Skin epidermis (tissue), 12 donors: ENCODE measurements at regions not wholly inside any gene's neighbourhood (a gene's known extent, or its start where the extent isn't known, plus 50 kb on each side); places are given as distances from the start of the nearest gene placed in this dataset.
A peak's percentile ranks its signal among the peaks of the same experiment; 100 is the strongest.

Experiments
- H3K27ac ChIP-seq, 21 experiments: fragments of 200-600 bp; sonication (generic) in 11 of 21; one replicate each; pipeline ENCODE4 v1.5.0; 2020; ENCODE audit warnings: mild to moderate bottlenecking in 3 of 21, inconsistent platforms in 2 of 21, moderate library complexity in 2 of 21
- H3K4me3 ChIP-seq, 7 experiments: fragments of 200-600 bp; sonication (generic) in 2 of 7; one replicate each; pipeline ENCODE4 v1.5.0; 2020; ENCODE audit warnings: inconsistent platforms in 2 of 7, mild to moderate bottlenecking in 2 of 7, moderate library complexity in 1 of 7

- peak overlapping the region in 7 of 21 experiments; percentile 2 to 63 (median 43) for H3K27ac ChIP-seq
- no peak overlapping the region for H3K4me3 ChIP-seq
These were observed 76.0 kb upstream of the STK17B start for GRCh38 chr2:196247114-196247975.

DNA sequence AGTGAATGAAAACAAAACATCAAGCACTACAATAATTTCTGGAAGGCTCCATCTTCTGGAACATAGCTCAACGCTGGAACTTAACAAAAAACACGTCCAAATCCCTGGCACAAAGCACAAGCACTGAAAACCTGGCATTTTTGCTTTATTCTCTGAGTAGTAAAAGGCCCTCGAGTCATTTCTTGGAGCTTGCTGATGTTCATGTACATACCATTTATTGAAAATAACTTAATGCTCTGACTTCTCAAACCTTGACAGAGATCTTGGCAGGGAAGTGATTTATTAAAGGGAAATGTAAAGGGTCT lies 76.5 kb upstream of the STK17B start:
- H3K4me3 ChIP-seq = no peak overlapping the region
- H3K27ac ChIP-seq = peak overlapping the region in 10 of 21 experiments; percentile 2 to 63 (median 46)

DNA sequence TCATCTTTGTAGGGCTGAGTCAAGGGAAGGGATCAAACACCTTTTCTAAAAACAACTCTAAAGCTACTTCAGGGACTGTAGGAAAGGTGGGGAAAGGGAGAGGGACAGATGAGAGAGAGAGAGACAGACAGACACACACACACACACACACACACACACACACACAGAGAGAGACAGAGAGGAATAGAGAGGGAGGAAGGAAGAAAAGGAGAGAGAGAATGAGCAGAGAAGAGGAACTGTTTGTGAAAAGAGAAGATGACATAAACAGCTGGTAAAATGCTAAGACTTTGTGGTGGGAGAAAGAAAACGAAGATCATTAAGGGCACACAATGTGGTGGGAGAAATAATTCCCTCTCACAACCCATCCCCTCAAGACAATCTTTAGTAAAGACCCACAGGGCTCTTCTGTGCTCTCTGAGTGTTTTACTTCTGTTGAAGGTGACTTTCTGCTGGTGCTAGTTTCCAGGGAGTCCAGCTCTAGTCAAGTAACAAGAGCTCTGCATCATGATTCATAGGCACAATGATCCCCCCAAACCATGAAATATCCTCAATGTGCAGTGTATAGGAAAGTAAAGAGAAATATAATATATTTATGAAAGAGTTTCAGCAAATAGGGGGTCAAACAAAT lies 77.2 kb upstream of the STK17B start:
- H3K4me3 ChIP-seq = no peak overlapping the region
- peak overlapping the region in 11 of 21 experiments; percentile 2 to 63 (median 47) for H3K27ac ChIP-seq

- Histone ChIP-seq H3K27ac (peak overlapping the region in 7 of 21 experiments; percentile 20 to 53 (median 46)), H3K4me3 (no peak overlapping the region)
These were observed 77.8 kb upstream of the STK17B start for GRCh38 chr2:196249171-196249570.

GRCh38 chr2:196249860-196250259 lies 78.5 kb upstream of the STK17B start:
- no peak overlapping the region for H3K4me3 ChIP-seq
- H3K27ac ChIP-seq = peak overlapping the region in 9 of 21 experiments; percentile 1 to 65 (median 33)

- peak overlapping the region in 2 of 21 experiments; percentile 10 to 16 for H3K27ac ChIP-seq
- H3K4me3 ChIP-seq = no peak overlapping the region
These were observed 79.8 kb upstream of the STK17B start for GRCh38 chr2:196251132-196251531.

- Histone ChIP-seq H3K27ac (peak overlapping the region in 4 of 21 experiments; percentile 14 to 63 (median 34)), H3K4me3 (no peak overlapping the region)
These were observed 81.2 kb upstream of the STK17B start for GRCh38 chr2:196252408-196253115.

DNA sequence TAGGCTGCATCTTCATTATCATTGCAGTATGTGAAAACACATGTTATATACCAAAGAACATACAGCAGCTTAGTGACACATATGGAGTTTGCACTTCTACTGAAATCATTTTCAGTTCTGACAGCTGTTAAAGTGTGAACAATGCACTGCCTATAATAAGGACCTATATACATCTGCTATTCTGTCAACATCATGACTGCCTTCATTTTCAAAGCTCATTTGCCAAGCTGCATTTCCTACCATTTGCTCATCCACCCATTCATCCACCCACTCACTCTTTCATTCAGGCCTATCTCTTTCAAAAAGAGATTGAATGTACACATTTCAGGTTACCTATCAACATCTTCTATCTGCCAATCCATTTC lies 81.7 kb upstream of the STK17B start:
- Histone ChIP-seq H3K27ac (no peak overlapping the region), H3K4me3 (no peak overlapping the region)

GRCh38 chr2:196256585-196256984 lies 85.2 kb upstream of the STK17B start:
- Histone ChIP-seq H3K27ac (no peak overlapping the region), H3K4me3 (no peak overlapping the region)

DNA sequence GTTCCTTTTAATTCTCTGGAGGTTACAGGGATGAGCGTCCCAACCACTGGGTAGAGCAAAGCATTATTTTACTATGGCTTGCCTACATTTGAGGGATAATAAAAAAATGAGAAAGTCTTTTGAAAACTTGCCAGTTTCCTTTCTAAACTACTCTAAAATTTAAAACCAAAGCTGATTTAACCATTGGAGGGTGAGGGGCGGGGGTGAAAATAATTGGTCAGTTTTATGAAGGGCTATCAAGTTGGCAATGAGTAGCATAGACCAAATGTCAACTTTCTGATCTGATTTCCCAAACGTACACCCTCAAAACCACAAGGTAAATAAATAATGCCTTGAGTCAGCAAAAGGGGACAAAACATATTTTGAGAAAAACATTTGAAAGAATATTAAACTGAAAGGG lies 85.7 kb upstream of the STK17B start:
- no peak overlapping the region for H3K27ac ChIP-seq

GRCh38 chr2:196258407-196258806 lies 87.0 kb upstream of the STK17B start:
- H3K4me3 ChIP-seq = no peak overlapping the region
- H3K27ac ChIP-seq = no peak overlapping the region

More for the DNA sequence above, 85.7 kb upstream of the STK17B start:
- H3K4me3 ChIP-seq = no peak overlapping the region

GRCh38 chr2:196259507-196260481 lies 88.4 kb upstream of the STK17B start:
- H3K27ac ChIP-seq = peak overlapping the region in 13 of 21 experiments; percentile 8 to 92 (median 61)
- no peak overlapping the region for H3K4me3 ChIP-seq

DNA sequence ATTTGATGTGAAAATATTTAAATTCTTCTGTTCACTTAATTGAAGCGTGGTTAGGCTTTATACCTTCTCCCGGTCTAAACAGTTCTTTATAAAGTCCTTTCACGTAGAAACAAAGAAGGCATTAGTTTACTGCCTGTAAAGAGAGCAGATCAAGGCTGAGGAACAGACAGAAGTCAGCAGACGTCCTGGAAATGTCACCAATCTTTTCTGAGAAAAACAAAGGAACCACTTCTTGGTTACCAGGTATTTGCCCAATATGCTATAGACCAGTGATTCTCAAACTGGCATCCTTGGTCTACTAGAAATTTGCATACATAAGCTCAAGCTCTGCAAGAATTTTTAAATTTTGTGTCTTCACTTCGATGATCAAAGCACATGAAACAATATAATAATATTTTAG lies 89.2 kb upstream of the STK17B start:
- H3K27ac ChIP-seq = peak overlapping the region in 12 of 21 experiments; percentile 10 to 92 (median 61)

GRCh38 chr2:196262606-196263005 lies 91.2 kb upstream of the STK17B start:
- peak overlapping the region in 19 of 21 experiments; percentile 7 to 92 (median 59) for H3K27ac ChIP-seq
- H3K4me3 ChIP-seq = no peak overlapping the region

More for the DNA sequence above, 89.2 kb upstream of the STK17B start:
- H3K4me3 ChIP-seq = no peak overlapping the region

DNA sequence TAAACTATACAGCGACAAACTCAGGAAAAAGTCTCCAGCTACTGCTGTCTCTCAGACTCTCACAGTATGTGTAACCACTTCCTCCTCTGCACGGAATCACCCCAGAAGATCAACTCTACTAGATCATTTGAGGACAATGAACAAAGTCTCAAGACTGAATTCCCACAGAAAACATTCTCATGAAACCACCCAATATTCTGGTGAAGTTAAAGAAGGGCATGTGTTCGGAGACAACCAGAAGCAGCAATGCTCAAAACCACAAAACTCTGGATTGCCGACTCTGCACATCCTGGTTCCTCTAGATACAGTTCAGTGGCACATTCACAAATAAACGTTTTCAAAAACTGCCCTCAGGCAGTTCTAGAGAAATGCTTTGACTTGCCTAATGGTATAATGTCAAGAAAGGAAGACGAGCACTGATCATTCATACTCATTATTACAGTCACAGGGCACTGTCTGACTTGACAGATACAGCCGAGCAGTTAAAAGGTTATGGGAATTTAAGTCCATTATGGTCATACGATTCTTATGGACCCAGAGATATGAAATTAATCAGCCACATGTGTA lies 91.9 kb upstream of the STK17B start:
- H3K4me3 ChIP-seq = peak overlapping the region in 1 of 7 experiments; percentile 2
- peak overlapping the region in 17 of 21 experiments; percentile 13 to 92 (median 59) for H3K27ac ChIP-seq

DNA sequence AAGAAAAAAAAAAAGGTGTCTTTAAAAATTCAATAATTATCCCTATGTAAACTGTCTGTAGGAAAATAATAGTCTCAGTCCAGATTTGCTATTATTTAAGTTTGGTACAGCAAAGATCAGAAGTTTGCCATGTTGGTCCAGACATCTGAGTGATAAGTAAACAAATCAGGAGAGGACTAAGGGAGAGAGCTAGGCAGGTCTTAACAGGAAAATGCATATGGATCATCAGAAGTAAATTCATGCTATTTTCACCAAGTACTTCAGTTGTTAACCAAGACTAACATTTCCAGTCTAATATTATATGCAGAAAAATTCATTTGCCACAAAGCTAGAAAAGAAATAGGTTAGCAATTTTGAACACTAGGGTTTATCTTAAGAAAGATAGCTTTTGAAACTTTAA lies 95.0 kb upstream of the STK17B start:
- Histone ChIP-seq H3K4me3 (no peak overlapping the region), H3K27ac (peak overlapping the region in 4 of 21 experiments; percentile 17 to 83 (median 60))

GRCh38 chr2:196266855-196267254 lies 95.5 kb upstream of the STK17B start:
- Histone ChIP-seq H3K4me3 (no peak overlapping the region), H3K27ac (peak overlapping the region in 6 of 21 experiments; percentile 17 to 83 (median 36))

DNA sequence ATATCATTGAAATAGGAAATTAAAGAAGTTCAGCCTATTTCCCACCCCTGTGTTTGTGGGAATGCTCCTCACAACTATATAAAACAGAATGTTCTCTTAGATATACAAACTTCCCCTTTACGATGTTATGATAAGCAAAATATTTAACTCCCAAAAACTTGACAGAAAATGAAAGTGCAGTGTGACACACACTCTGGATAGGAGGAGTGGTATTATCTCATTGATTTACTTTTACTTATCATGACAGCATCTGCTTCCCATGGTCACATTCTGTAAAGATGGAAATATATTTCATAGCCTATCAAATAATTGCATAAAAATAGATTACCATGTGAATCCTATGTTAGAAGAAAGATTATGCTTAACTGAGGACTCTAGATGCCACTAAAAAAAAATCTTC lies 96.6 kb upstream of the STK17B start:
- H3K27ac ChIP-seq = peak overlapping the region in 15 of 21 experiments; percentile 7 to 83 (median 56)

More for the DNA sequence above, 96.6 kb upstream of the STK17B start:
- no peak overlapping the region for H3K4me3 ChIP-seq
